H1 (cell line): ENCODE measurements at regions not wholly inside any gene's neighbourhood (a gene's known extent, or its start where the extent isn't known, plus 50 kb on each side); places are given as distances from the start of the nearest gene placed in this dataset.
A peak's percentile ranks its signal among the peaks of the same experiment; 100 is the strongest.

Source experiments
- CTCF ChIA-PET: fragments of 300-600 bp; sonication (Branson Sonifier 250); formaldehyde crosslinking; loops from one replicate; lab custom pipeline; 2021; ENCODE audit not compliant: partially characterized antibody; lab: Charles Lee
- POLR2A ChIA-PET: fragments of 300-600 bp; sonication (Branson Sonifier 250); formaldehyde crosslinking; loops from one replicate; lab custom pipeline; 2021; ENCODE audit warnings: inconsistent platforms; ENCODE audit not compliant: partially characterized antibody; lab: Charles Lee
- DNase-seq, 2 experiments: peaks; one replicate each; pipeline versions ENCODE4 v3.0.0 to v3.0.0-alpha.2; 2010 to 2022; ENCODE audit warnings: low spot score in 2 of 2, low read depth in 1 of 2, mixed read lengths in 1 of 2
- FAIRE-seq: peaks from 2 replicates; lab custom pipeline; 2011; peaks lifted over from hg19 to GRCh38; lab: Jason Lieb, UNC
- H2AFZ ChIP-seq: 2 replicates; pipeline ENCODE4 v1.8.1; 2012; ENCODE audit warnings: low read length, inconsistent platforms
- H2AK5ac ChIP-seq: 2 replicates; pipeline ENCODE4 v1.6.1; 2013; ENCODE audit warnings: low read depth, low read length
- H2BK120ac ChIP-seq: replicated peaks from 2 replicates; pipeline ENCODE3; 2013; ENCODE audit warnings: low read depth, low read length, inconsistent platforms
- H2BK12ac ChIP-seq: 2 replicates; pipeline ENCODE4 v1.6.1; 2013; ENCODE audit warnings: low read depth, low read length
- H2BK15ac ChIP-seq: 2 replicates; pipeline ENCODE4 v1.6.1; 2013; ENCODE audit warnings: low read length
- H2BK20ac ChIP-seq: 2 replicates; pipeline ENCODE4 v1.6.1; 2013; ENCODE audit warnings: low read length
- H2BK5ac ChIP-seq: 2 replicates; pipeline ENCODE4 v1.6.1; 2013; ENCODE audit warnings: low read depth, low read length
- H3K14ac ChIP-seq: 2 replicates; pipeline ENCODE4 v1.6.1; 2013; ENCODE audit warnings: inconsistent platforms; ENCODE audit not compliant: insufficient read length
- H3K18ac ChIP-seq: 2 replicates; pipeline ENCODE4 v1.6.1; 2013; ENCODE audit warnings: low read length; ENCODE audit errors: extremely low read depth
- H3K23ac ChIP-seq: 2 replicates; pipeline ENCODE4 v1.6.1; 2013; ENCODE audit warnings: inconsistent platforms; ENCODE audit not compliant: insufficient read length
- H3K23me2 ChIP-seq: 2 replicates; pipeline ENCODE4 v1.6.1; 2013; ENCODE audit warnings: low read depth, low read length
- H3K27ac ChIP-seq: 2 replicates; pipeline ENCODE4 v1.6.1; 2011; ENCODE audit warnings: low read depth, low read length, inconsistent platforms
- H3K27me3 ChIP-seq, 4 experiments: replicated peaks in 1 of 4; 1 replicate in 1 of 4; 2 replicates in 3 of 4; pipeline versions ENCODE4 v1.6.1 to v1.8.1; 2011 to 2013; ENCODE audit warnings: low read length in 3 of 4, mild to moderate bottlenecking in 3 of 4, inconsistent platforms in 2 of 4, mixed read lengths in 2 of 4, moderate library complexity in 1 of 4; ENCODE audit not compliant: control insufficient read depth in 3 of 4, insufficient read depth in 3 of 4; ENCODE audit errors: extremely low read depth in 1 of 4
- H3K36me3 ChIP-seq, 4 experiments: 2 replicates each; pipeline versions ENCODE4 v1.6.1 to v1.8.1; 2011 to 2013; ENCODE audit warnings: mild to moderate bottlenecking in 4 of 4, low read length in 3 of 4, moderate library complexity in 2 of 4, control low read depth in 1 of 4, inconsistent platforms in 1 of 4; ENCODE audit not compliant: insufficient read depth in 4 of 4, control insufficient read depth in 2 of 4
- H3K4ac ChIP-seq: replicated peaks from 2 replicates; pipeline ENCODE3; 2013; ENCODE audit warnings: low read length, low read depth, mixed read lengths, inconsistent platforms; ENCODE audit not compliant: insufficient read length
- H3K4me1 ChIP-seq, 4 experiments: replicated peaks in 1 of 4; 1 replicate in 1 of 4; 2 replicates in 3 of 4; pipeline versions ENCODE4 v1.6.1 to v1.8.1; 2011 to 2013; ENCODE audit warnings: low read length in 3 of 4, inconsistent platforms in 2 of 4, mixed read lengths in 1 of 4; ENCODE audit not compliant: insufficient read depth in 4 of 4, control insufficient read depth in 3 of 4
- H3K4me2 ChIP-seq, 2 experiments: 2 replicates each; pipeline versions ENCODE4 v1.6.1 to v1.8.1; 2011 to 2013; ENCODE audit warnings: low read depth in 2 of 2, low read length in 2 of 2, control low read depth in 1 of 2, inconsistent platforms in 1 of 2, mild to moderate bottlenecking in 1 of 2; ENCODE audit not compliant: insufficient read depth in 1 of 2
- H3K4me3 ChIP-seq, 4 experiments: fragments of 200-600, 300-600 bp in 1 of 4; sonication (generic), shearing (Covaris generic), sonication (Bioruptor Twin) in 1 of 4; 2 replicates each; pipeline versions ENCODE4 v1.5.1 to v1.8.1; 2011 to 2016; ENCODE audit warnings: low read length in 4 of 4, low read depth in 3 of 4, control low read depth in 2 of 4, inconsistent platforms in 2 of 4, mild to moderate bottlenecking in 2 of 4, mixed read lengths in 1 of 4, moderate library complexity in 1 of 4; ENCODE audit not compliant: insufficient read depth in 2 of 4; ENCODE audit errors: extremely low read depth in 1 of 4
- H3K56ac ChIP-seq: replicated peaks from 2 replicates; pipeline ENCODE3; 2013; ENCODE audit warnings: low read depth, mild to moderate bottlenecking, mixed read lengths, low read length, inconsistent platforms; ENCODE audit not compliant: insufficient read length
- H3K79me1 ChIP-seq: 2 replicates; pipeline ENCODE4 v1.6.1; 2013; ENCODE audit warnings: low read depth, low read length, control low read depth
- H3K79me2 ChIP-seq, 2 experiments: 2 replicates each; pipeline versions ENCODE4 v1.6.1 to v1.8.1; 2012 to 2013; ENCODE audit warnings: low read length in 2 of 2, mild to moderate bottlenecking in 2 of 2, inconsistent platforms in 1 of 2; ENCODE audit not compliant: insufficient read depth in 2 of 2, control insufficient read depth in 1 of 2
- H3K9ac ChIP-seq, 4 experiments: replicated peaks in 1 of 4; 1 replicate in 1 of 4; 2 replicates in 3 of 4; pipeline versions ENCODE4 v1.6.1 to v1.8.1; 2011 to 2013; ENCODE audit warnings: low read depth in 3 of 4, low read length in 3 of 4, control low read depth in 2 of 4, mild to moderate bottlenecking in 2 of 4, moderate library complexity in 2 of 4, inconsistent platforms in 1 of 4; ENCODE audit errors: extremely low read depth in 1 of 4
- H3K9me3 ChIP-seq, 2 experiments: 2 replicates each; pipeline versions ENCODE4 v1.6.1 to v1.8.1; 2012 to 2013; ENCODE audit warnings: mild to moderate bottlenecking in 2 of 2, moderate library complexity in 2 of 2, control low read depth in 1 of 2, inconsistent platforms in 1 of 2, low read depth in 1 of 2, low read length in 1 of 2, mixed read lengths in 1 of 2; ENCODE audit not compliant: insufficient read depth in 2 of 2
- H4K20me1 ChIP-seq, 2 experiments: replicated peaks in 1 of 2; 2 replicates each; pipeline versions ENCODE3 to v1.8.1; 2011 to 2013; ENCODE audit warnings: inconsistent platforms in 2 of 2, low read length in 2 of 2, mild to moderate bottlenecking in 1 of 2; ENCODE audit not compliant: insufficient read depth in 2 of 2, control insufficient read depth in 1 of 2
- H4K5ac ChIP-seq: 2 replicates; pipeline ENCODE4 v1.6.1; 2013; ENCODE audit warnings: low read length, low read depth, mixed read lengths, inconsistent platforms; ENCODE audit not compliant: insufficient read length
- H4K8ac ChIP-seq: 2 replicates; pipeline ENCODE4 v1.8.0; 2013; ENCODE audit warnings: mild to moderate bottlenecking, moderate library complexity, low read length, inconsistent platforms; ENCODE audit not compliant: insufficient read depth; ENCODE audit errors: extremely low read depth
- H4K91ac ChIP-seq: replicated peaks from 2 replicates; pipeline ENCODE3; 2013; ENCODE audit warnings: low read length, mixed read lengths, inconsistent platforms; ENCODE audit not compliant: insufficient read length
- CBX5 ChIP-seq: fragments of 300-800, 300-1000 bp; sonication (generic); IDR thresholded peaks from 2 replicates; pipeline ENCODE4 v1.7.1; 2016; ENCODE audit warnings: antibody characterized with exemption, low read length, low read depth
- CHD2 ChIP-seq: IDR thresholded peaks from 2 replicates; pipeline ENCODE4 v1.6.1; 2012; ENCODE audit warnings: low read length, improper control_type of control experiment
- CTBP2 ChIP-seq: IDR thresholded peaks from 2 replicates; pipeline ENCODE4 v1.7.0; 2011; ENCODE audit warnings: borderline replicate concordance, mild to moderate bottlenecking, moderate library complexity, mixed read lengths, low read length; ENCODE audit not compliant: insufficient read depth, insufficient read length
- CTCF ChIP-seq, 3 experiments: IDR thresholded peaks; 1 replicate in 2 of 3; 2 replicates in 1 of 3; pipeline versions ENCODE4 v1.5.1 to v1.6.1; 2011; ENCODE audit warnings: low read length in 3 of 3, mild to moderate bottlenecking in 3 of 3, inconsistent platforms in 2 of 3, low read depth in 1 of 3, moderate library complexity in 1 of 3; ENCODE audit not compliant: insufficient read depth in 1 of 3; ENCODE audit errors: control extremely low read depth in 1 of 3
- EGR1 ChIP-seq: IDR thresholded peaks from 2 replicates; pipeline ENCODE4 v1.6.1; 2011; ENCODE audit warnings: low read depth, low read length, borderline replicate concordance
- EP300 ChIP-seq, 2 experiments: IDR thresholded peaks; 1 replicate in 1 of 2; 2 replicates in 1 of 2; pipeline ENCODE4 v1.6.1; 2011 to 2012; ENCODE audit warnings: low read depth in 2 of 2, low read length in 2 of 2, mild to moderate bottlenecking in 2 of 2, borderline replicate concordance in 1 of 2, inconsistent platforms in 1 of 2, moderate library complexity in 1 of 2
- RAD21 ChIP-seq, 2 experiments: IDR thresholded peaks in 1 of 2; conservative IDR thresholded peaks in 1 of 2; 2 replicates each; pipeline ENCODE4 v1.6.1; 2011; ENCODE audit warnings: low read depth in 2 of 2, low read length in 2 of 2, improper control_type of control experiment in 1 of 2, inconsistent platforms in 1 of 2, mild to moderate bottlenecking in 1 of 2, moderate library complexity in 1 of 2
- ZNF274 ChIP-seq: IDR thresholded peaks from 2 replicates; pipeline ENCODE4 v1.7.0; 2012; ENCODE audit warnings: low read length, borderline replicate concordance; ENCODE audit errors: extremely low read depth
- WGBS, 2 experiments: shearing (Covaris generic) in 1 of 2; methylation state at CpG; one replicate each; pipeline versions ENCODE4 v1.1.6 to v1.1.7; 2013 to 2015; ENCODE audit warnings: low lambda C conversion rate in 2 of 2, mixed read lengths in 2 of 2, inconsistent platforms in 1 of 2, low coverage in 1 of 2, missing lambda C conversion rate in 1 of 2; ENCODE audit not compliant: insufficient replicate concordance in 2 of 2, insufficient coverage in 1 of 2, insufficient read length in 1 of 2; ENCODE audit errors: extremely low coverage in 1 of 2, missing lambda C conversion rate in 1 of 2; 5-methylcytosine and 5-hydroxymethylcytosine counted together

- Histone ChIP-seq H2BK12ac (no peak overlapping the region), H3K79me2 (no peaks in the 10 kb centered on the region), H2BK15ac (no peak overlapping the region), H2BK20ac (no peak overlapping the region), H2BK5ac (no peak overlapping the region), H4K91ac (no peak overlapping the region), H3K4me2 (no peak overlapping the region), H3K36me3 (no peaks in the 10 kb centered on the region), H3K23ac (no peak overlapping the region), H3K18ac (no peak overlapping the region), H3K4me1 (no peaks in the 10 kb centered on the region), H3K9ac (no peak overlapping the region), H2AFZ (no peak overlapping the region), H3K4me3 (no peak overlapping the region), H4K20me1 (no peaks in the 10 kb centered on the region), H4K5ac (no peak overlapping the region), H3K4ac (no peak overlapping the region), H3K14ac (no peak overlapping the region), H3K9me3 (no peaks in the 10 kb centered on the region), H3K23me2 (no peaks in the 10 kb centered on the region), H2BK120ac (no peak overlapping the region), H3K27ac (no peak overlapping the region), H2AK5ac (no peak overlapping the region), H3K56ac (no peak overlapping the region), H3K79me1 (no peaks in the 10 kb centered on the region), H3K27me3 (no peaks in the 10 kb centered on the region), H4K8ac (no peak overlapping the region)
- FAIRE-seq: peak; percentile 71
- ChIA-PET CTCF (interaction anchor here (0.7 to 4.1 kb wide), 9 partner anchors 8 to 148 kb away, joined by 3 to 18 read pairs (median 4); no protein-coding TSS in a partner anchor), POLR2A (no interaction called here)
- no peak for DNase-seq
- WGBS, 2 experiments: 59% methylated on average over 2 of the region's 2 CpGs; no CpG with 5 or more reads in 1 of the 2 experiments
- TF ChIP-seq CTCF (IDR thresholded peaks at IDR 0.05; ENCODE audit: control extremely low read depth in 1 of 3, insufficient read depth in 1 of 3, low read depth in 1 of 3, low read length in 3 of 3): peak in 2 of 3 experiments; percentile 28 to 65; a peak in 2 of 4 replicates
- TF ChIP-seq RAD21 (IDR thresholded peaks at IDR 0.05 in 1 of 2, conservative IDR thresholded peaks at IDR 0.05 in 1 of 2; ENCODE audit: low read depth in 2 of 2, low read length in 2 of 2): peak; percentile 25 to 39; a peak in 3 of 4 replicates
- TF ChIP-seq CBX5: no peak
- no peak for TF ChIP-seq ZNF274
- no peak for TF ChIP-seq CTBP2
- TF ChIP-seq EP300 (IDR thresholded peaks at IDR 0.05; ENCODE audit: borderline replicate concordance in 1 of 2, low read depth in 2 of 2, low read length in 2 of 2): no peak
- no peak for TF ChIP-seq CHD2
- no peak for TF ChIP-seq EGR1
Measured at GRCh38 chr5:53318303-53318702, 162.1 kb upstream of the FST start.
